Loucy (cell line): ENCODE measurements at regions not wholly inside any gene's neighbourhood (a gene's known extent, or its start where the extent isn't known, plus 50 kb on each side); places are given as distances from the start of the nearest gene placed in this dataset.

Experiments used
- CTCF ChIP-seq: fragments of 200-600 bp; sonication (generic); conservative IDR thresholded peaks from 2 replicates; pipeline ENCODE4 v1.5.1; 2014; ENCODE audit warnings: mild to moderate bottlenecking, antibody characterized with exemption, low read length
- EZH2phosphoT487 ChIP-seq: fragments of 200-600 bp; IDR thresholded peaks from 2 replicates; pipeline ENCODE4 v1.6.1; 2018; ENCODE audit warnings: antibody characterized with exemption, mild to moderate bottlenecking, moderate library complexity, borderline replicate concordance

- TF ChIP-seq CTCF = no peak
- TF ChIP-seq EZH2phosphoT487 = no peak
Observed at GRCh38 chr18:71301596-71301995, 1012.8 kb downstream of the SOCS6 start.
